SK-N-SH treated with all-trans-retinoic acid at 6 μM for 48 hours (cell line): ENCODE measurements at regions not wholly inside any gene's neighbourhood (a gene's known extent, or its start where the extent isn't known, plus 50 kb on each side); places are given as distances from the start of the nearest gene placed in this dataset.
A peak's percentile ranks its signal among the peaks of the same experiment; 100 is the strongest.

Experiments used
- ATAC-seq: fragments of 200-7000 bp; cut with Tn5 transposase; 3 replicates; pipeline ENCODE4 v1.9.1; 2020; ENCODE audit warnings: mild to moderate bottlenecking, moderate library complexity
- ARNTL ChIP-seq: fragments of 450-650 bp; formaldehyde crosslinking; IDR thresholded peaks from 2 replicates; pipeline ENCODE4 v1.5.0; 2020; ENCODE audit warnings: low read depth, mild to moderate bottlenecking, moderate library complexity, borderline replicate concordance
- BACH2 ChIP-seq: fragments of 250-450 bp; sonication (Bioruptor Pico); IDR thresholded peaks from 2 replicates; pipeline ENCODE4 v1.9.0; 2021; ENCODE audit warnings: mild to moderate bottlenecking, borderline replicate concordance
- CREB5 ChIP-seq: fragments of 250-450 bp; sonication (Bioruptor Pico); IDR thresholded peaks from 2 replicates; pipeline ENCODE4 v1.5.1; 2020; ENCODE audit warnings: low read depth, mild to moderate bottlenecking, moderate library complexity
- CSDC2 ChIP-seq: fragments of 250-450 bp; sonication (Bioruptor Pico); IDR thresholded peaks from 2 replicates; pipeline ENCODE4 v1.5.0; 2020; ENCODE audit warnings: mild to moderate bottlenecking, moderate library complexity
- CSRNP3 ChIP-seq: fragments of 250-450 bp; sonication (Bioruptor Pico); IDR thresholded peaks from 2 replicates; pipeline ENCODE4 v1.5.1; 2021; ENCODE audit warnings: mild to moderate bottlenecking, moderate library complexity
- ESRRG ChIP-seq: fragments of 250-450 bp; sonication (Bioruptor Pico); IDR thresholded peaks from 2 replicates; pipeline ENCODE4 v1.6.1; 2021; ENCODE audit warnings: mild to moderate bottlenecking
- GLIS3 ChIP-seq: fragments of 250-450 bp; sonication (Bioruptor Pico); IDR thresholded peaks from 2 replicates; pipeline ENCODE4 v1.5.0; 2020; ENCODE audit warnings: mild to moderate bottlenecking, moderate library complexity
- ISL1 ChIP-seq: fragments of 250-450 bp; sonication (Bioruptor Pico); IDR thresholded peaks from 2 replicates; pipeline ENCODE4 v2.1.2; 2022; ENCODE audit warnings: mild to moderate bottlenecking, moderate library complexity
- OSR1 ChIP-seq: fragments of 250-450 bp; sonication (Bioruptor Pico); IDR thresholded peaks from 2 replicates; pipeline ENCODE4 v1.8.0; 2022; ENCODE audit warnings: moderate library complexity, mild to moderate bottlenecking, inconsistent platforms
- PATZ1 ChIP-seq: fragments of 250-450 bp; sonication (Bioruptor Pico); IDR thresholded peaks from 2 replicates; pipeline ENCODE4 v1.8.0; 2020; ENCODE audit warnings: mild to moderate bottlenecking, moderate library complexity, borderline replicate concordance
- POU6F1 ChIP-seq: fragments of 250-450 bp; sonication (Bioruptor Pico); IDR thresholded peaks from 2 replicates; pipeline ENCODE4 v1.8.0; 2021; ENCODE audit warnings: low read depth, mild to moderate bottlenecking, moderate library complexity, borderline replicate concordance
- PPARA ChIP-seq: fragments of 250-450 bp; sonication (Bioruptor Pico); IDR thresholded peaks from 2 replicates; pipeline ENCODE4 v1.5.0; 2020; ENCODE audit warnings: mild to moderate bottlenecking, borderline replicate concordance
- RARB ChIP-seq: fragments of 250-450 bp; sonication (Bioruptor Pico); IDR thresholded peaks from 2 replicates; pipeline ENCODE4 v1.8.0; 2021; ENCODE audit warnings: mild to moderate bottlenecking, moderate library complexity
- SNAI2 ChIP-seq: fragments of 250-450 bp; sonication (Bioruptor Pico); IDR thresholded peaks from 2 replicates; pipeline ENCODE4 v1.5.0; 2020; ENCODE audit warnings: mild to moderate bottlenecking, moderate library complexity
- TCF4 ChIP-seq: fragments of 250-450 bp; sonication (Bioruptor Pico); IDR thresholded peaks from 2 replicates; pipeline ENCODE4 v1.8.0; 2021; ENCODE audit warnings: mild to moderate bottlenecking, moderate library complexity, borderline replicate concordance
- TOX ChIP-seq: fragments of 250-450 bp; sonication (Bioruptor Pico); IDR thresholded peaks from 2 replicates; pipeline ENCODE4 v1.8.0; 2021; ENCODE audit warnings: mild to moderate bottlenecking, moderate library complexity, borderline replicate concordance
- TSHZ2 ChIP-seq: fragments of 250-450 bp; sonication (Bioruptor Pico); IDR thresholded peaks from 2 replicates; pipeline ENCODE4 v1.5.0; 2020; ENCODE audit warnings: mild to moderate bottlenecking, moderate library complexity
- ZC3H10 ChIP-seq: fragments of 250-450 bp; sonication (Bioruptor Pico); IDR thresholded peaks from 2 replicates; pipeline ENCODE4 v1.5.1; 2021; ENCODE audit warnings: mild to moderate bottlenecking, moderate library complexity
- ZFP3 ChIP-seq: fragments of 250-450 bp; sonication (Bioruptor Pico); IDR thresholded peaks from 2 replicates; pipeline ENCODE4 v1.5.0; 2020; ENCODE audit warnings: mild to moderate bottlenecking, moderate library complexity
- ZNF565 ChIP-seq: fragments of 450-650 bp; formaldehyde crosslinking; conservative IDR thresholded peaks from 2 replicates; pipeline ENCODE4 v1.5.0; 2020; ENCODE audit warnings: low read depth, mild to moderate bottlenecking, moderate library complexity

GRCh38 chr3:194837457-194838127 lies 151.9 kb downstream of the FAM43A start (continued):
- TF ChIP-seq ARNTL (CRISPR knock-in tag): no peak
- TF ChIP-seq, all 23 proteins: peak for 0

GRCh38 chr3:194838236-194838635 lies 152.6 kb downstream of the FAM43A start:
- no peak for TF ChIP-seq TOX (CRISPR knock-in tag)
- TF ChIP-seq TSHZ2 (CRISPR knock-in tag): no peak
- TF ChIP-seq ISL1: no peak
- no peak for TF ChIP-seq ZFP3
- no peak for TF ChIP-seq POU6F1 (CRISPR knock-in tag)
- TF ChIP-seq PATZ1 (CRISPR knock-in tag): no peak
- no peak for TF ChIP-seq OSR1 (CRISPR knock-in tag)
- no peak for TF ChIP-seq ZC3H10 (CRISPR knock-in tag)
- no peak for TF ChIP-seq GLIS3 (CRISPR knock-in tag)
- TF ChIP-seq CSDC2: no peak
- TF ChIP-seq CREB5 (CRISPR knock-in tag): no peak
- no peak for TF ChIP-seq ZNF565 (CRISPR knock-in tag)
- TF ChIP-seq SNAI2 (CRISPR knock-in tag): no peak
- TF ChIP-seq PPARA (CRISPR knock-in tag): no peak
- TF ChIP-seq TCF4: no peak
- no peak for TF ChIP-seq RARB (CRISPR knock-in tag)
- no peak for TF ChIP-seq BACH2 (CRISPR knock-in tag)
- TF ChIP-seq ARNTL (CRISPR knock-in tag): no peak
- no peak for TF ChIP-seq ESRRG (CRISPR knock-in tag)
- no peak for TF ChIP-seq CSRNP3
- no peak for ATAC-seq

GRCh38 chr3:194840661-194841514 lies 155.2 kb downstream of the FAM43A start:
- TF ChIP-seq PATZ1 (CRISPR knock-in tag) (no peak), TSHZ2 (CRISPR knock-in tag) (no peak), BACH2 (CRISPR knock-in tag) (no peak), ZFP3 (0 out of 2 replicates have a peak, but pooled peaks have one; percentile 47)
- ATAC-seq: peak; percentile 24; the same call in 1 of the 3 replicates
